T-cell (primary cell): ENCODE measurements at regions not wholly inside any gene's neighbourhood (a gene's known extent, or its start where the extent isn't known, plus 50 kb on each side); places are given as distances from the start of the nearest gene placed in this dataset.

Experiments used
- ATAC-seq, 4 experiments: fragments of 200-7000 bp in 3 of 4; fragments of 150-1000 bp in 1 of 4; cut with Tn5 transposase; replicated peaks in 1 of 4; 1 replicate in 3 of 4; 2 replicates in 1 of 4; pipeline ENCODE4 v1.10.0; 2021; ENCODE audit warnings: moderate library complexity in 3 of 4, mild to moderate bottlenecking in 2 of 4, moderate number of reproducible peaks in 1 of 4
- CTCF ChIA-PET, 2 donors: fragments of 300-600 bp; sonication (Branson Sonifier 250); formaldehyde crosslinking; loops; one replicate each; lab custom pipeline; 2022; ENCODE audit warnings: antibody characterized with exemption in 2 of 2; lab: Charles Lee
- POLR2A ChIA-PET, 2 donors: fragments of 300-600 bp; sonication (Branson Sonifier 250); formaldehyde crosslinking; loops; one replicate each; lab custom pipeline; 2022; ENCODE audit warnings: antibody characterized with exemption in 2 of 2; lab: Charles Lee
- DNase-seq, 35 experiments: peaks; one replicate each; pipeline versions ENCODE4 v3.0.0 to v3.0.0-alpha.2; 2013 to 2023
- H3K27ac ChIP-seq: one replicate; pipeline ENCODE4 v1.5.1; 2013; ENCODE audit warnings: low read length
- H3K27me3 ChIP-seq, 2 experiments: replicated peaks in 1 of 2; 1 replicate in 1 of 2; 2 replicates in 1 of 2; pipeline versions ENCODE4 v1.6.1 to v1.7.0; 2013; ENCODE audit warnings: low read length in 1 of 2, mixed read lengths in 1 of 2; ENCODE audit not compliant: control insufficient read depth in 2 of 2, insufficient read depth in 2 of 2; ENCODE audit errors: extremely low read depth in 1 of 2
- H3K36me3 ChIP-seq, 2 donors: 1 replicate in 1 of 2; 2 replicates in 1 of 2; pipeline versions ENCODE4 v1.6.1 to v1.7.0; 2013; ENCODE audit warnings: low read length in 1 of 2; ENCODE audit not compliant: control insufficient read depth in 2 of 2, insufficient read depth in 1 of 2; ENCODE audit errors: extremely low read depth in 1 of 2
- H3K4me1 ChIP-seq, 2 experiments: 1 replicate in 1 of 2; 2 replicates in 1 of 2; pipeline versions ENCODE4 v1.6.1 to v1.7.0; 2013; ENCODE audit warnings: low read length in 2 of 2, mixed read lengths in 1 of 2; ENCODE audit not compliant: insufficient read depth in 2 of 2, control insufficient read depth in 1 of 2; ENCODE audit errors: extremely low read depth in 1 of 2
- H3K4me3 ChIP-seq, 2 donors: 1 replicate in 1 of 2; 2 replicates in 1 of 2; pipeline versions ENCODE4 v1.5.1 to v1.7.0; 2013; ENCODE audit warnings: mild to moderate bottlenecking in 2 of 2, low read length in 1 of 2, moderate library complexity in 1 of 2; ENCODE audit not compliant: control insufficient read depth in 1 of 2; ENCODE audit errors: extremely low read depth in 1 of 2
- H3K9me3 ChIP-seq: 2 replicates; pipeline ENCODE4 v1.7.0; 2013
- H3K27ac Mint-ChIP-seq, 2 donors: one replicate each; pipeline ENCODE4 v1.8.0; 2020 to 2021; ENCODE audit warnings: mild to moderate bottlenecking in 2 of 2, mixed read lengths in 2 of 2
- H3K27me3 Mint-ChIP-seq, 2 donors: one replicate each; pipeline ENCODE4 v1.8.0; 2021 to 2022; ENCODE audit warnings: mixed read lengths in 2 of 2
- H3K36me3 Mint-ChIP-seq: one replicate; pipeline ENCODE4 v1.8.0; 2021; ENCODE audit warnings: mixed read lengths
- H3K4me1 Mint-ChIP-seq, 3 donors: one replicate each; pipeline ENCODE4 v1.8.0; 2020 to 2022; ENCODE audit warnings: mixed read lengths in 3 of 3, mild to moderate bottlenecking in 1 of 3
- H3K4me3 Mint-ChIP-seq, 3 donors: one replicate each; pipeline ENCODE4 v1.8.0; 2020 to 2022; ENCODE audit warnings: mild to moderate bottlenecking in 3 of 3, mixed read lengths in 3 of 3, moderate library complexity in 3 of 3
- H3K9me3 Mint-ChIP-seq, 3 donors: one replicate each; pipeline ENCODE4 v1.8.0; 2020 to 2022; ENCODE audit warnings: mixed read lengths in 3 of 3
- WGBS: methylation state at CpG from one replicate; pipeline ENCODE4 v1.1.5; 2013; ENCODE audit warnings: missing lambda C conversion rate; ENCODE audit not compliant: insufficient coverage; 5-methylcytosine and 5-hydroxymethylcytosine counted together

DNA sequence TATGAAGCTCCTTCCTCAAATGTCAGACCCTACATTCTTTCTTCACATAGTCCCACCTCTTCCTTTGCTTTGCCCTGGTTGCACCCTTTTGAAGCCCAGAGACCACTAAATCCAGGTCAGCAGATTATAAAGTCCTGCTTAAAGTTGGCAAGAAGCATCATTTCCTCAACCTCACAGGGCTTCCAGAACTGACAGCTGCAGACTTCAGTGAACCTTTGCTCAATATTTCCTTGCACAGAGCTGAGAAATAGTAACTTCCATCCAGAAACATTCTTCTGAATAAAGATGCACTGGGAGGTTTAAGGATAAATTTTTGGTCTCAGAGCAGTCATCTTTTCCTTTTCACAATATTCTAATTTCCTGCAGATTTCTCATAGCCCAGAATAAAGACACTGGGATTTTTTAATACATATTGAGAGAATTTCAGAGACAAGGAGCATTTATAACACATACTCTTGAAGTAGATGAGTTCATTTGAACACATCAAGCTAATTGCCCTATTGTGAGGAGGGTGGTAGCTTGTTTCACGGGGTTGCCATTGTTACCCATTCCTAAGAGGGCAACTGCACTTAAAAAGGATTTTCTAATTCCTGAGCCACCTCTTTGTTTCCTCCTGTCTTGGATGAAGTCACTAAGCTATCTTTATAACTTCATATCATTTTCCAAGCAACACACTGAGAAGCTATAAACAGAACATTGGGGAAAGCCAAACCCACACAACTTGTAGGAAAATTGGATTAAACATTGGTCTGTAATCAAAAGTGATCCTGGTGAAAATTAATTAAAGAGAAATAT lies 150.2 kb upstream of the PLN start:
- ChIA-PET CTCF (interaction anchor here in 1 of 2 donors (0.5 to 0.6 kb wide), 2 partner anchors 46 to 948 kb away, joined by 3 read pairs; no protein-coding TSS in a partner anchor), POLR2A (no interaction called here)
- no peak overlapping the region for H3K4me3 ChIP-seq
- WGBS = no CpG with 5 or more reads among the region's 1 CpG
- Mint-ChIP-seq H3K9me3 (peaks cover 0 to 2% (median 0%) of the 10 kb centered on the region in 3 donors), H3K27me3 (no peaks in the 10 kb centered on the region), H3K36me3 (peaks cover 8% of the 10 kb centered on the region), H3K27ac (no peak overlapping the region), H3K4me1 (no peaks in the 10 kb centered on the region), H3K4me3 (no peak overlapping the region)
- H3K27ac ChIP-seq = no peak overlapping the region
- no peaks in the 10 kb centered on the region for H3K4me1 ChIP-seq
- H3K9me3 ChIP-seq = no peaks in the 10 kb centered on the region
- DNase-seq (no peak), ATAC-seq (no peak)
- H3K36me3 ChIP-seq = no peaks in the 10 kb centered on the region
- H3K27me3 ChIP-seq = no peaks in the 10 kb centered on the region

DNA sequence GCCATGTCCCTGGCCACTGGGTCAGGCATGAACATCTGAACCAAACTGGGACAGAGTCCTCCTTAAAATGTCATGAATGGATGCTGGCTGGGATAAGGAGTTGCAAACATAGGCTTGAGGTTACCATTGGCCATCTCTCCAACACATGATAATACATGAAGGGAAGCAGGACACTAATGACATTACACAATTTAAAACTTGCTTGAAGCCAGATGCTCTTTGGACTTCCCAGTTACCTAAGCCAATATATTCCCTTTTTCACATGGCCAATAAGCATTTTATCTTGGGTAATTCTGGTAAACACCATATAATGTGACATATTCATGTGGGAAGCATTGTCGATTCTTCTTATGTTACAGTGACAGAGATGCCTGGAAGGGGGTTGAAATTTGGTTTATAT lies 148.0 kb upstream of the PLN start:
- WGBS = no CpG with 5 or more reads among the region's 1 CpG
- ATAC-seq (no peak), DNase-seq (no peak)
- H3K4me3 ChIP-seq = no peak overlapping the region
- no peaks in the 10 kb centered on the region for H3K9me3 ChIP-seq
- POLR2A ChIA-PET = no interaction called here
- CTCF ChIA-PET = no interaction called here
- H3K4me1 Mint-ChIP-seq = no peaks in the 10 kb centered on the region
- no peaks in the 10 kb centered on the region for H3K4me1 ChIP-seq
- no peaks in the 10 kb centered on the region for H3K9me3 Mint-ChIP-seq
- H3K27me3 ChIP-seq = no peaks in the 10 kb centered on the region
- H3K27me3 Mint-ChIP-seq = no peaks in the 10 kb centered on the region
- H3K27ac Mint-ChIP-seq = no peak overlapping the region
- no peaks in the 10 kb centered on the region for H3K36me3 ChIP-seq
- no peak overlapping the region for H3K4me3 Mint-ChIP-seq
- no peak overlapping the region for H3K27ac ChIP-seq
- H3K36me3 Mint-ChIP-seq = peaks cover 3% of the 10 kb centered on the region

GRCh38 chr6:118400582-118400981 lies 147.5 kb upstream of the PLN start:
- Mint-ChIP-seq H3K36me3 (peaks cover 7% of the 10 kb centered on the region), H3K27ac (no peak overlapping the region), H3K4me3 (no peak overlapping the region), H3K9me3 (no peaks in the 10 kb centered on the region), H3K27me3 (no peaks in the 10 kb centered on the region), H3K4me1 (no peaks in the 10 kb centered on the region)
- no peaks in the 10 kb centered on the region for H3K36me3 ChIP-seq
- H3K4me3 ChIP-seq = no peak overlapping the region
- 100% methylated on average over 1 of the region's 2 CpGs for WGBS
- ATAC-seq = no peak
- H3K27ac ChIP-seq = no peak overlapping the region
- H3K9me3 ChIP-seq = no peaks in the 10 kb centered on the region
- H3K4me1 ChIP-seq = no peaks in the 10 kb centered on the region
- DNase-seq = no peak
- POLR2A ChIA-PET = no interaction called here
- no peaks in the 10 kb centered on the region for H3K27me3 ChIP-seq
- CTCF ChIA-PET = interaction anchor here in 1 of 2 donors (0.9 kb wide), 1 partner anchor 9 kb away, joined by 3 read pairs; no protein-coding TSS in a partner anchor

DNA sequence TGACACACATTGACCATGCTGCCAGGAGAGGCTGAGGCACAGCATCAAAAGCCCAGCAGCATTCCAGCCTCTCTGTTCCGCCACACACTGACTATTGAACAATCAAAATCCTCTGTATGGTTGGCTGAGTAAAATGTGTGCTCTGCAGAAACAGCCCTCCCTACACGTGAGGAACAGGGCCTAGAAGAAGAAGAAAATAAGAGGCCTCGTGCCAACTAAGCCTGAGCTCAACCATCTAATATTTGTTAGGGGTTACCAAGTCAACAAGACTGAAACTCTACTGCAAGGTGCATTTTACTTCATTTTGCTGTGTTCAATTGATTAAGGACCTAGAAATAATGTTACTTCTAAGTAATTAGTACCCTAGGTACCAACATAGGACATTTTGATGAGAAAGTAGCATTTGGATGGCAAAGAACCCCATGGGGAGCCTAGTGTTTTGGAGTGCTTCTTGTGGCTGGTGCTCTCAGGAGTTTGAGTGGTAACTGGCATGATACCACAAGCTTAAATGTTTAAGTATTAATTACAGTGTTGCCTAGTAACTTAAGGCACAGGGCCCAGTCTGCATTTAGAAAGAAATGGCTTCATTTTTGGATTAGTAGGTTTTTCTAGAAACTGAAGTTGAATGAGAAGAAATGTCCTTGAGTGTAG lies 146.6 kb upstream of the PLN start:
- no CpG with 5 or more reads among the region's 3 CpGs for WGBS
- H3K27ac Mint-ChIP-seq = no peak overlapping the region
- Histone ChIP-seq H3K36me3 (no peaks in the 10 kb centered on the region), H3K27me3 (no peaks in the 10 kb centered on the region), H3K9me3 (no peaks in the 10 kb centered on the region), H3K4me3 (no peak overlapping the region), H3K27ac (no peak overlapping the region), H3K4me1 (no peaks in the 10 kb centered on the region)
- no peaks in the 10 kb centered on the region for H3K9me3 Mint-ChIP-seq
- peaks cover 14% of the 10 kb centered on the region for H3K36me3 Mint-ChIP-seq
- ChIA-PET POLR2A (no interaction called here), CTCF (interaction anchor here in 1 of 2 donors (0.9 kb wide), 1 partner anchor 10 kb away, joined by 3 read pairs; no protein-coding TSS in a partner anchor)
- H3K4me1 Mint-ChIP-seq = no peaks in the 10 kb centered on the region
- DNase-seq (no peak), ATAC-seq (no peak)
- no peak overlapping the region for H3K4me3 Mint-ChIP-seq
- no peaks in the 10 kb centered on the region for H3K27me3 Mint-ChIP-seq

GRCh38 chr6:118403036-118403435 lies 145.1 kb upstream of the PLN start:
- Mint-ChIP-seq H3K27me3 (no peaks in the 10 kb centered on the region), H3K36me3 (peaks cover 19% of the 10 kb centered on the region), H3K4me3 (no peak overlapping the region), H3K4me1 (no peaks in the 10 kb centered on the region), H3K9me3 (no peaks in the 10 kb centered on the region), H3K27ac (no peak overlapping the region)
- Histone ChIP-seq H3K4me3 (no peak overlapping the region), H3K9me3 (no peaks in the 10 kb centered on the region), H3K27ac (no peak overlapping the region), H3K4me1 (no peaks in the 10 kb centered on the region), H3K36me3 (no peaks in the 10 kb centered on the region), H3K27me3 (no peaks in the 10 kb centered on the region)
- ChIA-PET CTCF (no interaction called here), POLR2A (no interaction called here)
- WGBS = 60% methylated on average over 1 of the region's 3 CpGs
- no peak for DNase-seq
- no peak for ATAC-seq

DNA sequence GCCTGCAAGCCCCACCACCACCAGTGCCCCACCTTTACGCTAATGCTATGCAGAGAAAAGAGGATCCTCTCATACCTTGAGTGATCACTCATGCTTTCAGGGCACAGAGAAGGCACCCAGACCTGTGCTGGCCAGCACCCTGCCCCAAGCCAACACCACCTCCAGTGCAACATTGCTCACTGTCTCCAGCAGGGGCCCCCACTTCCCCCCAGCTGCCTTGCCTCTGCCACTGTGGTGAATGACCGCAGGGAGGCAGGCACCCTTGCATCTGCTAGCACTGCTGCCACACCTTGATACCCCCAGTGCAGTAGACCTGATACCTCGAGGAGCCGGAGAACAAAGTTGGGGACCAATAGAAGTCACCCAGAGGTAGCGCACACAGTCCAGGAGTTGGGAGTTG lies 139.2 kb upstream of the PLN start:
- H3K36me3 Mint-ChIP-seq = peaks cover 54% of the 10 kb centered on the region
- no peaks in the 10 kb centered on the region for H3K4me1 Mint-ChIP-seq
- no peak overlapping the region for H3K4me3 Mint-ChIP-seq
- peaks cover 11 to 19% (median 13%) of the 10 kb centered on the region in 3 donors for H3K9me3 Mint-ChIP-seq
- DNase-seq (no peak), ATAC-seq (no peak)
- Histone ChIP-seq H3K36me3 (no peaks in the 10 kb centered on the region), H3K4me3 (no peak overlapping the region), H3K27ac (no peak overlapping the region), H3K27me3 (no peaks in the 10 kb centered on the region), H3K4me1 (no peaks in the 10 kb centered on the region), H3K9me3 (no peaks in the 10 kb centered on the region)
- no peaks in the 10 kb centered on the region for H3K27me3 Mint-ChIP-seq
- H3K27ac Mint-ChIP-seq = no peak overlapping the region
- ChIA-PET CTCF (no interaction called here), POLR2A (no interaction called here)
- 100% methylated on average over 2 of the region's 5 CpGs for WGBS
